Tongue (tissue), 1 donor: ENCODE measurements at regions not wholly inside any gene's neighbourhood (a gene's known extent, or its start where the extent isn't known, plus 50 kb on each side); places are given as distances from the start of the nearest gene placed in this dataset.
A peak's percentile ranks its signal among the peaks of the same experiment; 100 is the strongest.
"Not testable (repeated sequence)": the region's sequence is repeated elsewhere in the genome, so short reads cannot be mapped to it uniquely, and the experiment has no call there.

Experiments used
- DNase-seq: peaks from one replicate; pipeline ENCODE4 v3.0.0-alpha.2; 2015

- no peak for DNase-seq
These were observed 710.7 kb upstream of the TBX3 start for GRCh38 chr12:115394496-115395220.

GRCh38 chr12:115388139-115388538 lies 704.2 kb upstream of the TBX3 start:
- no peak for DNase-seq

- DNase-seq = no peak
These were observed 703.5 kb upstream of the TBX3 start for GRCh38 chr12:115387467-115387901.

GRCh38 chr12:115386946-115387345 lies 703.0 kb upstream of the TBX3 start:
- no peak for DNase-seq

- no peak for DNase-seq
These were observed 701.2 kb upstream of the TBX3 start for GRCh38 chr12:115385141-115385540.

- no peak for DNase-seq
These were observed 700.4 kb upstream of the TBX3 start for GRCh38 chr12:115384391-115384790.

- no peak for DNase-seq
These were observed 699.7 kb upstream of the TBX3 start for GRCh38 chr12:115383668-115384067.

GRCh38 chr12:115382681-115383080 lies 698.7 kb upstream of the TBX3 start:
- no peak for DNase-seq

- DNase-seq = no peak
These were observed 696.7 kb upstream of the TBX3 start for GRCh38 chr12:115380546-115381120.

GRCh38 chr12:115378291-115378690 lies 694.3 kb upstream of the TBX3 start:
- DNase-seq = peak; percentile 80

- peak; percentile 51 for DNase-seq
These were observed 693.8 kb upstream of the TBX3 start for GRCh38 chr12:115377779-115378178.

- no peak for DNase-seq
These were observed 693.3 kb upstream of the TBX3 start for GRCh38 chr12:115377230-115377629.

GRCh38 chr12:115375186-115375991 lies 691.4 kb upstream of the TBX3 start:
- DNase-seq = no peak

- no peak for DNase-seq
These were observed 690.7 kb upstream of the TBX3 start for GRCh38 chr12:115374480-115375185.

- no peak for DNase-seq
These were observed 687.7 kb upstream of the TBX3 start for GRCh38 chr12:115371711-115372110.

GRCh38 chr12:115370650-115371049 lies 686.7 kb upstream of the TBX3 start:
- no peak for DNase-seq

- no peak for DNase-seq
These were observed 686.2 kb upstream of the TBX3 start for GRCh38 chr12:115370207-115370606.

GRCh38 chr12:115366277-115366676 lies 682.3 kb upstream of the TBX3 start:
- DNase-seq = not testable (repeated sequence)

GRCh38 chr12:115365765-115366164 lies 681.8 kb upstream of the TBX3 start:
- not testable (repeated sequence) for DNase-seq

- no peak for DNase-seq
These were observed 680.9 kb upstream of the TBX3 start for GRCh38 chr12:115364921-115365320.

GRCh38 chr12:115362339-115362976 lies 678.5 kb upstream of the TBX3 start:
- no peak for DNase-seq

GRCh38 chr12:115357681-115358080 lies 673.7 kb upstream of the TBX3 start:
- DNase-seq = no peak
